ENCODE measurements at regions not wholly inside any gene's neighbourhood (a gene's known extent, or its start where the extent isn't known, plus 50 kb on each side); places are given as distances from the start of the nearest gene placed in this dataset.

- no peak for DNase-seq
Observed at GRCh38 chr20:10771435-10772140, 97.8 kb upstream of the JAG1 start.

- no peak for DNase-seq
Observed at GRCh38 chr20:10774357-10774943, 100.7 kb upstream of the JAG1 start.

- no peak for DNase-seq
Observed at GRCh38 chr20:10777710-10778109, 103.9 kb upstream of the JAG1 start.

GRCh38 chr20:10779911-10780310, 106.1 kb upstream of the JAG1 start:
- DNase-seq = no peak

- no peak for DNase-seq
Observed at GRCh38 chr20:10780901-10781300, 107.1 kb upstream of the JAG1 start.

GRCh38 chr20:10781526-10781925, 107.7 kb upstream of the JAG1 start:
- no peak for DNase-seq

GRCh38 chr20:10783707-10784553, 110.1 kb upstream of the JAG1 start:
- DNase-seq = no peak

GRCh38 chr20:10784554-10785183, 110.9 kb upstream of the JAG1 start:
- DNase-seq = no peak

GRCh38 chr20:10786678-10787077, 112.9 kb upstream of the JAG1 start:
- no peak for DNase-seq

GRCh38 chr20:10788055-10788454, 114.3 kb upstream of the JAG1 start:
- no peak for DNase-seq

- no peak for DNase-seq
Observed at GRCh38 chr20:10788877-10789276, 115.1 kb upstream of the JAG1 start.

- no peak for DNase-seq
Observed at GRCh38 chr20:10789386-10789785, 115.6 kb upstream of the JAG1 start.

GRCh38 chr20:10790013-10790412, 116.2 kb upstream of the JAG1 start:
- no peak for DNase-seq

- no peak for DNase-seq
Observed at GRCh38 chr20:10792291-10792690, 118.5 kb upstream of the JAG1 start.

GRCh38 chr20:10793766-10794165, 120.0 kb upstream of the JAG1 start:
- DNase-seq = no peak

- DNase-seq = no peak
Observed at GRCh38 chr20:10794765-10795164, 121.0 kb upstream of the JAG1 start.

- no peak for DNase-seq
Observed at GRCh38 chr20:10795286-10796026, 121.7 kb upstream of the JAG1 start.

- no peak for DNase-seq
Observed at GRCh38 chr20:10798811-10799210, 125.0 kb upstream of the JAG1 start.

- no peak for DNase-seq
Observed at GRCh38 chr20:10799735-10800134, 125.9 kb upstream of the JAG1 start.

GRCh38 chr20:10800288-10800687, 126.5 kb upstream of the JAG1 start:
- no peak for DNase-seq

- DNase-seq = no peak
Observed at GRCh38 chr20:10802236-10802635, 128.4 kb upstream of the JAG1 start.

- no peak for DNase-seq
Observed at GRCh38 chr20:10805764-10806163, 132.0 kb upstream of the JAG1 start.

- no peak for DNase-seq
Observed at GRCh38 chr20:10806539-10806938, 132.7 kb upstream of the JAG1 start.

Measured in DMS79 (cell line).